ENCODE measurements at regions not wholly inside any gene's neighbourhood (a gene's known extent, or its start where the extent isn't known, plus 50 kb on each side); places are given as distances from the start of the nearest gene placed in this dataset.

DNA sequence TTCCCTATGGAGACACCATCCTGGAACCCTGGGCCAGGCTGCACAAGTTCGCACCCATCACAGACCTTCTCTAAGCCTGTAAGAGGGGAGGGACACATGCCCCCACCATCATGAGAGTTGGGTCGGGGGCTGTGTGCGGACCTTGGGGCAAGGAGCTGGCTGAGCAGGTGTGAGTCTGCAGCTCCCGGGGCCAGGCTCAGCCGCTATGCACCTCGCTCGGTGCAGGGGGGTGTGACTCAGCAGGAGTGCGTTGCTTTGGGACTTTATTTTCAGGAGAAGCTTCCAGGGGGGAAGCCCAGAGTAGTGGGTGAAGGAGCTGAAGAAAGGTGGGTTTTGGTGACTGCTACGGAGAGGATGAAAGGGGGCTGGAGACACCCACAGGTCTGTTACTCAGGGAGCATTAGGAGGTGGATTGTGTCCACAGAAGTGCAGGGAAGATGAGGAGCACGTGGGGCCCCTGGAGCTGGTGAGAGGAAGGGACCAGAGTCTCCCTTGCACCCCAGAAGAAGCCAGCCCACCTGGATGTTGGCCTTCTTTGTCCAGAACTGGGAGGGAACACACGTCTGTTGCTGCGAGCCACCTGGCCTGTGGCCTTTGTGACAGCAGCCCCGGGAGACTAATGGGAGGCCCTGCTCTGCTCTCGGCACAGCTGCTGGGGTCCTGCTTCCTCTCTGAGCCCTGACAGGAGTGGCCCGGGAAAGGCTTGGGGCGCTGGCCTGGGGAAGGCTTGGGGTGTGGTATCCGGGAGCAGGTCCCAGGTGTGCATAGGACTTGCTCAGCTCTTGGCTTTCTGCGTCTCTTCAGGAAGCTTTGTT lies 162.6 kb downstream of the TEX29 start:
- no peak overlapping the region for H3K4me3 ChIP-seq (ENCODE audit: low read length, poor library complexity, severe bottlenecking)
- no peaks in the 10 kb centered on the region for H3K36me3 ChIP-seq (ENCODE audit: insufficient read depth, low read length)
- no peak overlapping the region for H2AFZ ChIP-seq (ENCODE audit: low read length)
- H3K4me1 ChIP-seq (ENCODE audit: insufficient read depth, low read length, poor library complexity, severe bottlenecking): no peaks in the 10 kb centered on the region
- peaks cover 15% of the 10 kb centered on the region; the same call in 1 of the 2 replicates for H3K9me3 ChIP-seq (ENCODE audit: insufficient read depth, low read depth, low read length)
- no peaks in the 10 kb centered on the region for H3K79me2 ChIP-seq (ENCODE audit: insufficient read depth, low read length)
- H4K20me1 ChIP-seq (ENCODE audit: insufficient read depth, low read length, poor library complexity, severe bottlenecking): no peaks in the 10 kb centered on the region
- no peak overlapping the region for H3K4me2 ChIP-seq (ENCODE audit: low read depth, low read length, poor library complexity, severe bottlenecking)
- no peaks in the 10 kb centered on the region for H3F3A ChIP-seq (ENCODE audit: low read depth)
- H3K27me3 ChIP-seq (ENCODE audit: insufficient read depth, low read length, poor library complexity, severe bottlenecking): no peaks in the 10 kb centered on the region
- TF ChIP-seq, protein P1, sequence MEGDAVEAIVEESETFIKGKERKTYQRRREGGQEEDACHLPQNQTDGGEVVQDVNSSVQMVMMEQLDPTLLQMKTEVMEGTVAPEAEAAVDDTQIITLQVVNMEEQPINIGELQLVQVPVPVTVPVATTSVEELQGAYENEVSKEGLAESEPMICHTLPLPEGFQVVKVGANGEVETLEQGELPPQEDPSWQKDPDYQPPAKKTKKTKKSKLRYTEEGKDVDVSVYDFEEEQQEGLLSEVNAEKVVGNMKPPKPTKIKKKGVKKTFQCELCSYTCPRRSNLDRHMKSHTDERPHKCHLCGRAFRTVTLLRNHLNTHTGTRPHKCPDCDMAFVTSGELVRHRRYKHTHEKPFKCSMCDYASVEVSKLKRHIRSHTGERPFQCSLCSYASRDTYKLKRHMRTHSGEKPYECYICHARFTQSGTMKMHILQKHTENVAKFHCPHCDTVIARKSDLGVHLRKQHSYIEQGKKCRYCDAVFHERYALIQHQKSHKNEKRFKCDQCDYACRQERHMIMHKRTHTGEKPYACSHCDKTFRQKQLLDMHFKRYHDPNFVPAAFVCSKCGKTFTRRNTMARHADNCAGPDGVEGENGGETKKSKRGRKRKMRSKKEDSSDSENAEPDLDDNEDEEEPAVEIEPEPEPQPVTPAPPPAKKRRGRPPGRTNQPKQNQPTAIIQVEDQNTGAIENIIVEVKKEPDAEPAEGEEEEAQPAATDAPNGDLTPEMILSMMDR (conservative IDR thresholded peaks at IDR 0.05; ENCODE audit: low read length): no peak
- no peak for TF ChIP-seq EZH2phosphoT487 (IDR thresholded peaks at IDR 0.05; ENCODE audit: borderline replicate concordance)
- H3K9ac ChIP-seq (ENCODE audit: low read depth, low read length, poor library complexity, severe bottlenecking): no peak overlapping the region
- H3K9me2 ChIP-seq (replicated peaks; ENCODE audit: low read depth, low read length): no peaks in the 10 kb centered on the region

DNA sequence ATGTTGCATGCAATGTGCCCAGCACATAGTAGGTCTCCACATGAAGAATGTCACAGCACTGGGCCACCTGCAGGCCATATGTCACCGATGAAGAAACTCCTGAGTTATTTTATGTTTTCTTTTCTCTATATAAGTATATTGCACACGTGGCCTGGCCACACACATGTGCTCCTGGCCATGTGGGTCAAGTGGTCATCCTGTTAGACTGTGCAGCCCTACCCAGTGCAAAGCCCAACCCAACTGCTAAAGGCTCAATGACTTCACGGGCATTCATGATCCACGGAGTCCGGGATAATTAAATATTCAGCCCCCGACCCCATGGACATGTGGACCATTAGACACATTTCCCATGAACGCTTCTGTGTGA lies 163.2 kb downstream of the TEX29 start:
- Histone ChIP-seq H3K9ac (ENCODE audit: low read depth, low read length, poor library complexity, severe bottlenecking) (no peak overlapping the region), H3K4me1 (ENCODE audit: insufficient read depth, low read length, poor library complexity, severe bottlenecking) (no peaks in the 10 kb centered on the region), H3K79me2 (ENCODE audit: insufficient read depth, low read length) (no peaks in the 10 kb centered on the region), H3K36me3 (ENCODE audit: insufficient read depth, low read length) (no peaks in the 10 kb centered on the region), H3K4me2 (ENCODE audit: low read depth, low read length, poor library complexity, severe bottlenecking) (no peak overlapping the region), H3K9me2 (replicated peaks; ENCODE audit: low read depth, low read length) (no peaks in the 10 kb centered on the region), H3F3A (ENCODE audit: low read depth) (no peaks in the 10 kb centered on the region), H4K20me1 (ENCODE audit: insufficient read depth, low read length, poor library complexity, severe bottlenecking) (no peaks in the 10 kb centered on the region), H2AFZ (ENCODE audit: low read length) (no peak overlapping the region), H3K27me3 (ENCODE audit: insufficient read depth, low read length, poor library complexity, severe bottlenecking) (no peaks in the 10 kb centered on the region), H3K4me3 (ENCODE audit: low read length, poor library complexity, severe bottlenecking) (no peak overlapping the region), H3K9me3 (ENCODE audit: insufficient read depth, low read depth, low read length) (peaks cover 20% of the 10 kb centered on the region; the same call in 1 of the 2 replicates)
- TF ChIP-seq, protein P1 (conservative IDR thresholded peaks at IDR 0.05; ENCODE audit: low read length): no peak
- no peak for TF ChIP-seq EZH2phosphoT487 (IDR thresholded peaks at IDR 0.05; ENCODE audit: borderline replicate concordance)

GRCh38 chr13:111484141-111484925 lies 163.9 kb downstream of the TEX29 start:
- H3K4me2 ChIP-seq (ENCODE audit: low read depth, low read length, poor library complexity, severe bottlenecking): no peak overlapping the region
- no peaks in the 10 kb centered on the region for H3K27me3 ChIP-seq (ENCODE audit: insufficient read depth, low read length, poor library complexity, severe bottlenecking)

More at GRCh38 chr13:111484141-111484925, 163.9 kb downstream of the TEX29 start:
- H2AFZ ChIP-seq (ENCODE audit: low read length): no peak overlapping the region
- H3K9ac ChIP-seq (ENCODE audit: low read depth, low read length, poor library complexity, severe bottlenecking): no peak overlapping the region
- no peak for TF ChIP-seq EZH2phosphoT487 (IDR thresholded peaks at IDR 0.05; ENCODE audit: borderline replicate concordance)
- TF ChIP-seq, protein P1 (conservative IDR thresholded peaks at IDR 0.05; ENCODE audit: low read length): no peak
- peaks cover 20% of the 10 kb centered on the region; the same call in 1 of the 2 replicates for H3K9me3 ChIP-seq (ENCODE audit: insufficient read depth, low read depth, low read length)
- no peak overlapping the region for H3K4me3 ChIP-seq (ENCODE audit: low read length, poor library complexity, severe bottlenecking)
- H4K20me1 ChIP-seq (ENCODE audit: insufficient read depth, low read length, poor library complexity, severe bottlenecking): no peaks in the 10 kb centered on the region
- no peaks in the 10 kb centered on the region for H3K79me2 ChIP-seq (ENCODE audit: insufficient read depth, low read length)
- no peaks in the 10 kb centered on the region for H3K36me3 ChIP-seq (ENCODE audit: insufficient read depth, low read length)
- H3K4me1 ChIP-seq (ENCODE audit: insufficient read depth, low read length, poor library complexity, severe bottlenecking): no peaks in the 10 kb centered on the region
- H3F3A ChIP-seq (ENCODE audit: low read depth): no peaks in the 10 kb centered on the region
- H3K9me2 ChIP-seq (replicated peaks; ENCODE audit: low read depth, low read length): no peaks in the 10 kb centered on the region

Data from Loucy (cell line).